GM10266 (cell line): ENCODE measurements at regions not wholly inside any gene's neighbourhood (a gene's known extent, or its start where the extent isn't known, plus 50 kb on each side); places are given as distances from the start of the nearest gene placed in this dataset.
A peak's percentile ranks its signal among the peaks of the same experiment; 100 is the strongest.
"Not testable (repeated sequence)": the region's sequence is repeated elsewhere in the genome, so short reads cannot be mapped to it uniquely, and the experiment has no call there.

Source experiments
- DNase-seq: peaks from one replicate; pipeline ENCODE4 v3.0.0; 2012; ENCODE audit errors: extremely low spot score
- CTCF ChIP-seq: IDR thresholded peaks from 2 replicates; pipeline ENCODE4 v1.5.1; 2012; ENCODE audit warnings: mild to moderate bottlenecking, low read depth; ENCODE audit not compliant: control insufficient read depth, insufficient read depth; ENCODE audit errors: missing control alignments

- no peak for DNase-seq
- peak; percentile 2 for TF ChIP-seq CTCF
Observed at GRCh38 chr5:114898602-114899001, 271.1 kb downstream of the TRIM36 start.

- TF ChIP-seq CTCF: no peak
- no peak for DNase-seq
Observed at GRCh38 chr5:114883675-114884074, 286.0 kb downstream of the TRIM36 start.

GRCh38 chr5:114859438-114859735, 310.3 kb downstream of the TRIM36 start:
- TF ChIP-seq CTCF: no peak

GRCh38 chr5:114858665-114859437, 310.9 kb downstream of the TRIM36 start:
- DNase-seq: no peak
- no peak for TF ChIP-seq CTCF

More at GRCh38 chr5:114859438-114859735, 310.3 kb downstream of the TRIM36 start:
- no peak for DNase-seq

- no peak for DNase-seq
- no peak for TF ChIP-seq CTCF
Observed at GRCh38 chr5:114857941-114858551, 311.7 kb downstream of the TRIM36 start.

- not testable (repeated sequence) for DNase-seq
Observed at GRCh38 chr5:114844711-114845110, 325.0 kb downstream of the TRIM36 start.

GRCh38 chr5:114839360-114839759, 330.3 kb downstream of the TRIM36 start:
- DNase-seq: no peak
- TF ChIP-seq CTCF: no peak

GRCh38 chr5:114838937-114839336, 330.8 kb downstream of the TRIM36 start:
- no peak for TF ChIP-seq CTCF

More at GRCh38 chr5:114838937-114839336, 330.8 kb downstream of the TRIM36 start:
- DNase-seq: no peak
